Activated naive CD8-positive, alpha-beta T cell (primary cell): ENCODE measurements at regions not wholly inside any gene's neighbourhood (a gene's known extent, or its start where the extent isn't known, plus 50 kb on each side); places are given as distances from the start of the nearest gene placed in this dataset.
"Not testable (repeated sequence)": the region's sequence is repeated elsewhere in the genome, so short reads cannot be mapped to it uniquely, and the experiment has no call there.

ENCODE experiments used
- H3K27ac Mint-ChIP-seq: one replicate; pipeline ENCODE4 v1.8.0; 2021; ENCODE audit warnings: mixed read lengths
- H3K27me3 Mint-ChIP-seq: one replicate; pipeline ENCODE4 v1.8.0; 2021; ENCODE audit warnings: mixed read lengths
- H3K36me3 Mint-ChIP-seq: one replicate; pipeline ENCODE4 v1.8.0; 2021; ENCODE audit warnings: mixed read lengths
- H3K4me1 Mint-ChIP-seq: one replicate; pipeline ENCODE4 v1.8.0; 2021; ENCODE audit warnings: low read depth, mixed read lengths
- H3K4me3 Mint-ChIP-seq: one replicate; pipeline ENCODE4 v1.8.0; 2021; ENCODE audit warnings: mild to moderate bottlenecking, mixed read lengths
- H3K9me3 Mint-ChIP-seq: one replicate; pipeline ENCODE4 v1.8.0; 2021; ENCODE audit warnings: low read depth, mixed read lengths

- H3K27me3 Mint-ChIP-seq, result no peaks in the 10 kb centered on the region
Observed at GRCh38 chr6:112938650-112939049, 591.5 kb downstream of the RFPL4B start.

GRCh38 chr6:112939563-112939962 is 592.4 kb downstream of the RFPL4B start:
- no peaks in the 10 kb centered on the region for H3K4me1 Mint-ChIP-seq
- H3K4me3 Mint-ChIP-seq, result no peak overlapping the region
- no peaks in the 10 kb centered on the region for H3K27me3 Mint-ChIP-seq
- no peaks in the 10 kb centered on the region for H3K9me3 Mint-ChIP-seq
- H3K36me3 Mint-ChIP-seq, result no peaks in the 10 kb centered on the region
- no peak overlapping the region for H3K27ac Mint-ChIP-seq

More at GRCh38 chr6:112938650-112939049, 591.5 kb downstream of the RFPL4B start:
- Mint-ChIP-seq H3K4me3 (no peak overlapping the region), H3K4me1 (no peaks in the 10 kb centered on the region), H3K9me3 (no peaks in the 10 kb centered on the region), H3K36me3 (no peaks in the 10 kb centered on the region), H3K27ac (no peak overlapping the region)

DNA sequence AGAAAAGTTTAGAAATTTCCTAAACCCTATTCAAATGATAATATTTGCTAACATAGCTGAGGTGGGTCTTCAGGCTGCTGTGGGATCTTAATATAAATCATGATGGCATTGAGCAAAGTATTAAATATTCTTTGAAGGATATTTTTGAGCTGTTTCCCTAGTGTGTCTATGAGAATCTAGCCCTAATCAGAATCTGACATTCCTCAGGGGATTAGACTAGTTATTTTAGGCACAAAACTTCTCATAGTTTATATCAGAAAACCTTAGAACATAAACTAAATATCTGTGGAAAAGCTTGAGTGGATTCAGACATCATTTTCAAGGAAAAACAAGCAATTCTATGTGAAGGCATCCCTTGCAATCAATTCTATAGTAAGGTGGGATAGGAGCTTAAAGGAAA is 594.5 kb downstream of the RFPL4B start:
- Mint-ChIP-seq H3K4me1 (no peaks in the 10 kb centered on the region), H3K27ac (no peak overlapping the region), H3K36me3 (no peaks in the 10 kb centered on the region), H3K4me3 (no peak overlapping the region), H3K9me3 (no peaks in the 10 kb centered on the region), H3K27me3 (no peaks in the 10 kb centered on the region)

- no peaks in the 10 kb centered on the region for H3K4me1 Mint-ChIP-seq
- no peaks in the 10 kb centered on the region for H3K36me3 Mint-ChIP-seq
- H3K27ac Mint-ChIP-seq, result no peak overlapping the region
- no peak overlapping the region for H3K4me3 Mint-ChIP-seq
- peaks cover under 1% of the 10 kb centered on the region for H3K9me3 Mint-ChIP-seq
- H3K27me3 Mint-ChIP-seq, result no peaks in the 10 kb centered on the region
Observed at GRCh38 chr6:112946051-112946450, 598.9 kb downstream of the RFPL4B start.

- no peaks in the 10 kb centered on the region for H3K4me1 Mint-ChIP-seq
- H3K36me3 Mint-ChIP-seq, result no peaks in the 10 kb centered on the region
- H3K9me3 Mint-ChIP-seq, result peaks cover 4% of the 10 kb centered on the region
- H3K27me3 Mint-ChIP-seq, result no peaks in the 10 kb centered on the region
- no peak overlapping the region for H3K27ac Mint-ChIP-seq
- no peak overlapping the region for H3K4me3 Mint-ChIP-seq
Observed at GRCh38 chr6:112947507-112947906, 600.4 kb downstream of the RFPL4B start.

GRCh38 chr6:112951829-112952228 is 604.7 kb downstream of the RFPL4B start:
- H3K9me3 Mint-ChIP-seq, result peaks cover 4% of the 10 kb centered on the region
- no peak overlapping the region for H3K4me3 Mint-ChIP-seq
- H3K27me3 Mint-ChIP-seq, result no peaks in the 10 kb centered on the region
- H3K36me3 Mint-ChIP-seq, result no peaks in the 10 kb centered on the region
- no peaks in the 10 kb centered on the region for H3K4me1 Mint-ChIP-seq
- H3K27ac Mint-ChIP-seq, result no peak overlapping the region

GRCh38 chr6:112955743-112956142 is 608.6 kb downstream of the RFPL4B start:
- not testable (repeated sequence) for H3K36me3 Mint-ChIP-seq, H3K4me1 Mint-ChIP-seq, H3K27me3 Mint-ChIP-seq, H3K27ac Mint-ChIP-seq, H3K9me3 Mint-ChIP-seq, H3K4me3 Mint-ChIP-seq

DNA sequence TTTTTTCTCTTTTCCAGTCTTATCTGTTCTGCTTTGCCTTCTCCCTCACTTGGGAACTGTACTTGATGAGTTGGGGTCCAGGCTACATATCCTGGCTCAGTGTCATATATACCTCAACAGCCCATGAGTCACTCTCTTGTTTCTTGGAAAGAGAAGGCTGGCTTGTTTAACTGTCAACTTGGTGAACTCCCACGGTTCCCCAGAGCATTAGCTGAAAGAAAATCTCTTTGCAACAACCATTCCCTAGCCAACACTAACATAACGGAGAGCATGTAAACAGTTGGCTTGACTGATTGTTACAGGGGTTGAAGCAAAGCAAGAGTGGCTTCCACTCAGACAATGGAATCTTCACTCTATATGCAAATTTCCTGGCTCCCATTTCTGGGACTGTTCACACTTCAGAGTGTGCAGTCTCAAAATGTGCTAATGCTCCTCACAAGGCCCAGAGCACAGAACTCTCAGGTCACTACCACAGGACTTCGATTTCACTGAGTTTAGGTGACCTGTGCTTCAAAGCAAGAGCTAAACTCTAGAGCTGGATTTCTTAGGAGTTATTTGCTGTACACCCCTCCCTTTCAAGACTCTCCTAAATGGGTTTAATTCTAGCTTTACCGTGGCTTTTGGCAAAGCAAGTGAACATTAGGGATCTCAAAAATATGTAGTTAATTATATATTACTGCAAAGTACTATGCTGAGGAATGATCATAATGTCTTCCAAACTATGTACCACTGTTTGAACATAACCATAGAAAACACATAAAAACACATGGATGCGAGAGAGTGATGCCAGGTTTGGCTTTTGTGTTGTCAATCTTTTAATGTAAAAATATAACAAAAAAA is 609.8 kb downstream of the RFPL4B start:
- Mint-ChIP-seq H3K9me3 (no peaks in the 10 kb centered on the region), H3K27ac (no peak overlapping the region), H3K36me3 (no peaks in the 10 kb centered on the region), H3K27me3 (no peaks in the 10 kb centered on the region), H3K4me1 (no peaks in the 10 kb centered on the region), H3K4me3 (no peak overlapping the region)

DNA sequence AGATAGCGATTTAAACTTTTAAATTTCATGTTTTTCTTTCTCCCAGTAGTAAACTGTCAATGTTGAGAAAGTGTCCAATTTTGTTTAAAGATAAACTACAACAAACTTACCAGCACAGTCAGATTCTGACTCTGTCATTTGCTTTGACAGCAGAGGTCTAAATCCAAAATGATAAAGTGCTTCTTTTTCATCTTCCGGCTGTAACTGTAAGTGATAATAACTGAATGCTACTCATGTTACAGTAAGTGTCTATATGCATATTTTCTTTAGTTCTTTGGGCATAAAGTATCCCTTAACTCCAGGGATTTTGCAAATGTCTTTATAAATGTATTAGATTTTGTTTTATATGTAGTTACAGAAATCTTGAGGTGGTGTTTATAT is 610.4 kb downstream of the RFPL4B start:
- Mint-ChIP-seq H3K36me3 (no peaks in the 10 kb centered on the region), H3K27ac (no peak overlapping the region), H3K4me1 (no peaks in the 10 kb centered on the region), H3K9me3 (no peaks in the 10 kb centered on the region), H3K27me3 (no peaks in the 10 kb centered on the region), H3K4me3 (no peak overlapping the region)

DNA sequence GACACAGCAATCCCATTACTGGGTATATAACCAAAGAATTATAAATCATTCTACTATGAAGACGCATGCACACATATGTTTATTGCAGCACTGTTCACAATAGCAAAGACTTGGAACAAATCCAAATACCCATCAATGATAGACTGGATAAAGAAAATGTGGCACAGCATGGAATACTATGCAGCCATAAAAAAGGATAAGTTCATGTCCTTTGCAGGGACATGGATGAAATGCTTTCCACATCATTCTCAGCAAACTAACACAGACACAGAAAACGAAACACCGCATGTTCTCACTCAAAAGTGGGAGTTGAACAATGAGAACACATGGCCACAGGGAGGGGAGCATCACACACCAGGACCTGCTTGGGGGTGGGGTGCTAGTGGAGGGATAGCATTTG is 613.0 kb downstream of the RFPL4B start:
- not testable (repeated sequence) for H3K4me3 Mint-ChIP-seq, H3K27me3 Mint-ChIP-seq, H3K9me3 Mint-ChIP-seq, H3K27ac Mint-ChIP-seq, H3K36me3 Mint-ChIP-seq, H3K4me1 Mint-ChIP-seq

GRCh38 chr6:112967974-112968373 is 620.8 kb downstream of the RFPL4B start:
- peaks cover 10% of the 10 kb centered on the region for H3K9me3 Mint-ChIP-seq
- H3K27me3 Mint-ChIP-seq, result no peaks in the 10 kb centered on the region

GRCh38 chr6:112971651-112972050 is 624.5 kb downstream of the RFPL4B start:
- H3K4me1 Mint-ChIP-seq, result no peaks in the 10 kb centered on the region
- H3K27ac Mint-ChIP-seq, result no peak overlapping the region
- H3K36me3 Mint-ChIP-seq, result no peaks in the 10 kb centered on the region
- H3K27me3 Mint-ChIP-seq, result no peaks in the 10 kb centered on the region
- no peak overlapping the region for H3K4me3 Mint-ChIP-seq
- H3K9me3 Mint-ChIP-seq, result peaks cover 14% of the 10 kb centered on the region

More at GRCh38 chr6:112967974-112968373, 620.8 kb downstream of the RFPL4B start:
- H3K4me3 Mint-ChIP-seq, result no peak overlapping the region
- H3K36me3 Mint-ChIP-seq, result no peaks in the 10 kb centered on the region
- H3K27ac Mint-ChIP-seq, result no peak overlapping the region
- H3K4me1 Mint-ChIP-seq, result no peaks in the 10 kb centered on the region

- H3K27me3 Mint-ChIP-seq, H3K4me1 Mint-ChIP-seq, H3K4me3 Mint-ChIP-seq, H3K36me3 Mint-ChIP-seq, H3K27ac Mint-ChIP-seq: not testable (repeated sequence)
- H3K9me3 Mint-ChIP-seq, result peaks cover 14% of the 10 kb centered on the region
Observed at GRCh38 chr6:112974931-112975330, 627.8 kb downstream of the RFPL4B start.

- H3K4me1 Mint-ChIP-seq, H3K27me3 Mint-ChIP-seq, H3K36me3 Mint-ChIP-seq, H3K4me3 Mint-ChIP-seq, H3K27ac Mint-ChIP-seq: not testable (repeated sequence)
- peaks cover 10% of the 10 kb centered on the region for H3K9me3 Mint-ChIP-seq
Observed at GRCh38 chr6:112976579-112976978, 629.4 kb downstream of the RFPL4B start.

DNA sequence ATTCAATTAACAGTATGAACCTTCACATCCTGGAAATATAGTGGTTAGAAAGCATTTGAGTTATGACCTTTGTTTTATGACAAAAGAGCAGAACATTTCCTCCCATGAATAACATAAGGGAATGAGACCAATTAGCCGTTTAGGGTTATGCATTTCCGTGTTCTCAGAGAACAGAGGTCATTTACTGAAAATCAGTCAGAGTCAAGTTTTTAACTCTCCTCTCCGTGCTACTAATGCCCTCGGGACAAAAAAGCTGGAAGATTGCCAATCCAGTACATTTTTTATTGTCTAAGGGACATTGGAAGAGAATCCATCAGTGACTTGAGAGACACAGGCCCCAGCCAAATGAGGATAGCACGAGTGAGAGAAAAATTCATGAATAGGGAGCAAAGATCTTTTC is 632.7 kb downstream of the RFPL4B start:
- Mint-ChIP-seq H3K9me3 (no peaks in the 10 kb centered on the region), H3K36me3 (no peaks in the 10 kb centered on the region), H3K27me3 (no peaks in the 10 kb centered on the region)

DNA sequence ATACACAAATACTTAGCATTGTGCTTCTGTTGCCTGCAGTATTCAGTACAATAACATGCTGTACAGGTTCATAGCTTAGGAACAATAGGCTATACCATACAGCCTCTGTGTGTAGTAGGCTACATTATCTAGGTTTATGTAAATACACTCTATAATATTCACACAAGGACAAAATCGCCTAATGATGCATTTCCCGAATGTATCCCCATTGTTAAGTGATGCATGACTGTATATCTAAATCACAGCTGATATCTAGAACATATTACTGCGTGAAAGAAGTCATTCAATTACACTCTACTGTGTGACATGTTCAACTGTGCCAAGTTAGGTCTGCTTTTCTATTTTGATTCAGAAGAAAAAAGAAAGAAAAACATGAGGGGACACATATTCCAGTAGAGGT is 633.5 kb downstream of the RFPL4B start:
- Mint-ChIP-seq H3K27ac (no peak overlapping the region), H3K27me3 (no peaks in the 10 kb centered on the region), H3K9me3 (no peaks in the 10 kb centered on the region), H3K36me3 (no peaks in the 10 kb centered on the region), H3K4me3 (no peak overlapping the region), H3K4me1 (no peaks in the 10 kb centered on the region)

More for the DNA sequence above, 632.7 kb downstream of the RFPL4B start:
- H3K4me1 Mint-ChIP-seq, result no peaks in the 10 kb centered on the region
- H3K27ac Mint-ChIP-seq, result no peak overlapping the region
- no peak overlapping the region for H3K4me3 Mint-ChIP-seq
